GM23248 (cell line): ENCODE measurements at regions not wholly inside any gene's neighbourhood (a gene's known extent, or its start where the extent isn't known, plus 50 kb on each side); places are given as distances from the start of the nearest gene placed in this dataset.
"Not testable (repeated sequence)": the region's sequence is repeated elsewhere in the genome, so short reads cannot be mapped to it uniquely, and the experiment has no call there.

Experiments used
- DNase-seq: peaks from one replicate; pipeline ENCODE4 v3.0.0-alpha.2; 2015
- H2AFZ ChIP-seq: fragments of 200-600 bp; sonication (generic); 2 replicates; pipeline ENCODE4 v1.6.1; 2016; ENCODE audit warnings: antibody characterized with exemption
- H3F3A ChIP-seq: fragments of 200-600 bp; sonication (generic); 2 replicates; pipeline ENCODE4 v1.6.1; 2016; ENCODE audit warnings: mild to moderate bottlenecking, antibody characterized with exemption, mixed run types; ENCODE audit not compliant: insufficient read depth
- H3K27ac ChIP-seq: fragments of 200-600 bp; sonication (generic); 2 replicates; pipeline ENCODE4 v1.5.1; 2016; ENCODE audit warnings: mild to moderate bottlenecking
- H3K27me3 ChIP-seq: fragments of 200-600 bp; sonication (generic); replicated peaks from 2 replicates; pipeline ENCODE4 v1.6.1; 2016; ENCODE audit warnings: mild to moderate bottlenecking; ENCODE audit not compliant: insufficient read depth
- H3K36me3 ChIP-seq: fragments of 200-600 bp; sonication (generic); 2 replicates; pipeline ENCODE4 v1.6.1; 2016; ENCODE audit warnings: low read depth, mild to moderate bottlenecking
- H3K4me1 ChIP-seq: fragments of 200-600 bp; sonication (generic); 2 replicates; pipeline ENCODE4 v1.6.1; 2016; ENCODE audit warnings: mild to moderate bottlenecking; ENCODE audit not compliant: insufficient read depth
- H3K4me2 ChIP-seq: fragments of 200-600 bp; sonication (generic); one replicate; pipeline ENCODE4 v1.6.1; 2016; ENCODE audit warnings: mild to moderate bottlenecking; ENCODE audit not compliant: unreplicated experiment
- H3K4me3 ChIP-seq: fragments of 200-600 bp; sonication (generic); 2 replicates; pipeline ENCODE4 v1.5.1; 2016; ENCODE audit warnings: mild to moderate bottlenecking
- H3K79me2 ChIP-seq: fragments of 200-600 bp; sonication (generic); 2 replicates; pipeline ENCODE4 v1.6.1; 2016; ENCODE audit warnings: mild to moderate bottlenecking; ENCODE audit not compliant: insufficient read depth
- H3K9ac ChIP-seq: fragments of 200-600 bp; sonication (generic); 2 replicates; pipeline ENCODE4 v1.6.1; 2016; ENCODE audit warnings: mild to moderate bottlenecking
- H3K9me2 ChIP-seq: fragments of 200-600 bp; sonication (generic); 2 replicates; pipeline ENCODE4 v1.6.1; 2016; ENCODE audit warnings: mixed run types, mild to moderate bottlenecking, moderate library complexity; ENCODE audit not compliant: insufficient read depth
- H3K9me3 ChIP-seq: fragments of 200-600 bp; sonication (generic); one replicate; pipeline ENCODE4 v1.6.1; 2017; ENCODE audit warnings: low read depth
- H4K20me1 ChIP-seq: fragments of 200-600 bp; sonication (generic); 2 replicates; pipeline ENCODE4 v1.6.0; 2016; ENCODE audit not compliant: insufficient read depth
- EZH2 ChIP-seq: fragments of 200-600 bp; sonication (generic); IDR thresholded peaks from 2 replicates; pipeline ENCODE4 v1.6.1; 2018; ENCODE audit warnings: antibody characterized with exemption, mild to moderate bottlenecking; ENCODE audit not compliant: insufficient read depth, poor library complexity, severe bottlenecking
- EZH2phosphoT487 ChIP-seq: fragments of 200-600 bp; sonication (generic); IDR thresholded peaks from 2 replicates; pipeline ENCODE4 v1.6.1; 2018; ENCODE audit warnings: antibody characterized with exemption, moderate library complexity, mild to moderate bottlenecking, low read depth; ENCODE audit not compliant: insufficient read depth
- WGBS, 2 experiments: methylation state at CpG; one replicate each; pipeline ENCODE4 v1.1.6; 2015 to 2017; ENCODE audit warnings: low lambda C conversion rate in 2 of 2, low coverage in 1 of 2; ENCODE audit errors: missing lambda C conversion rate in 2 of 2; 5-methylcytosine and 5-hydroxymethylcytosine counted together
- in situ Hi-C: fragments of 300-500 bp; cut with MboI; formaldehyde crosslinking; loops from 2 replicates; pipeline ENCODE4 v1.15.0; 2020

DNA sequence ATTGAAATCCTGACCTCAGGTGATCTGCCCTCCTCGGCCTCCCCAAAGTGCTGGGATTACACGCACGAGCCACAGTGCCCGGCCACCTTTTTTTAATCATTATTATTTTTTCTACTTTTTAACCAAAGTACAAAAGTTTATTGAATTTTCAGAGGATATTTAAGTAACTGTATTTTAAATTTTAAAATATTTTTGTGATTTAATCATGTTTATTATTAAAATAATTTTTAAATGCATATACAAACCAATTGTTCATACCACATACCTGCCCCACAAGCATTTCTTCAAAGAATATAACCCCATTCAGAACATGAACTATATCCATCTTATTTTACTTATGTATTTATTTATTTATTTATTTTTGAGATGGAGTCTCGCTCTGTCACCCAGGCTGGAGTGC lies 163.6 kb upstream of the MAP2 start:
- Histone ChIP-seq H3K4me1 (no peaks in the 10 kb centered on the region), H3K9me2 (no peaks in the 10 kb centered on the region), H2AFZ (no peak overlapping the region), H3K79me2 (no peaks in the 10 kb centered on the region), H3K4me3 (no peak overlapping the region), H3K27me3 (no peaks in the 10 kb centered on the region), H3K36me3 (no peaks in the 10 kb centered on the region), H4K20me1 (no peaks in the 10 kb centered on the region), H3K27ac (no peak overlapping the region), H3K9me3 (no peaks in the 10 kb centered on the region), H3F3A (no peaks in the 10 kb centered on the region), H3K4me2 (no peak overlapping the region), H3K9ac (no peak overlapping the region)
- in situ Hi-C loops, result no loop called here
- no peak for DNase-seq
- WGBS, 2 experiments, result 58 to 73% methylated on average over 5 of the region's 5 CpGs
- TF ChIP-seq EZH2phosphoT487, result no peak

DNA sequence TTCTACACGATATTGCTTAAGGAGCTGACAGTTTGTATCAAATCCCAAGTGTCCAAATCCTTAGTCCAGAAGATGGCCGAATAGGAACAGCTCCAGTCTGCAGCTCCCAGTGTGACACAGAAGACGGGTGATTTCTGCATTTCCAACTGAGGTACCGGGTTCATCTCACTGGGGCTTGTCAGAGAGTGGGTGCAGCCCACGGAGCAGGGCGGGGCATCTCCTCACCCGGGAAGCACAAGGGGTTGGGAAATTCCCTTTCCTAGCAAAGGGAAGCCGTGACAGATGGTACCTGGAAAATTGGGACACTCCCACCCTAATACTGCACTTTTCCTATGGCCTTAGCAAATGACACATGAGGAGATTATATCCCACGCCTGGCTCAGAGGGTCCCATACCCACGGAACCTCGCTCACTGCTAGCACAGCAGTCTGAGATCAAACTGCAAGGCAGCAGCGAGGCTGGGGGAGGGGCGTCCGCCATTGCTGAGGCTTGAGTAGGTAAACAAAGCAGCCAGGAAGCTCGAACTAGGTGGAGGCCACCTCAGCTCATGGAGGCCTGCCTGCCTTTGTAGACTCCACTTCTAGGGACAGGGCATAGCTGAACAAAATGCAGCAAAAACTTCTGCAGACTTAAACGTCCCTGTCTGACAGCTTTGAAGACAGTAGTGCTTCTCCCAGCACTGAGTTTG lies 162.3 kb upstream of the MAP2 start:
- H3K9me2 ChIP-seq, H3K27ac ChIP-seq, H3K4me3 ChIP-seq, H3K4me2 ChIP-seq, H3K4me1 ChIP-seq, H3K27me3 ChIP-seq, in situ Hi-C loops, H3K79me2 ChIP-seq, H3K9me3 ChIP-seq, H3K9ac ChIP-seq, H3K36me3 ChIP-seq, H2AFZ ChIP-seq, H4K20me1 ChIP-seq, DNase-seq, H3F3A ChIP-seq: not testable (repeated sequence)
- 35 to 40% methylated on average over 16 of the region's 16 CpGs for WGBS, 2 experiments

DNA sequence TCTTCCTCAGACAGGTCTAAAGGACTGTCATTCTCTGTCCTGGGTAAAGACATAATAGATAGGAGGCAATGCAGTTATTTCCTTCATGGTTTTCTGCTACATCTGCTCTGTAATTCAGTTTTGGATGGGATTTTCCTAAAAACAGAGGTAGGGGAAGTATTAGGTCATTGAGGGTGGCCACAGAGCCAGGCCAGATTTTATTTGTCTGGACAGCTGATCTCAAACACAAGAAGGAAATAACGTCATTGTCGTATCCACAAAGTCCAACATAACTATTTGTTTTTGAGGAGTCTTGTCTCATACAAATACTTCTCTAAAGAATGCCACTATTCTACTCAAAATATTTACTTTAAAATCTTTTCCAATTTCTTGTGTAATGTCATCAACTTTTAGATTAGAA lies 154.8 kb upstream of the MAP2 start:
- no peak for TF ChIP-seq EZH2phosphoT487
- TF ChIP-seq EZH2, result no peak
- Histone ChIP-seq H3K27ac (no peak overlapping the region), H3K4me3 (no peak overlapping the region), H3K36me3 (no peaks in the 10 kb centered on the region), H3K4me2 (no peak overlapping the region), H2AFZ (no peak overlapping the region), H3K27me3 (no peaks in the 10 kb centered on the region), H3K4me1 (no peaks in the 10 kb centered on the region), H3K79me2 (no peaks in the 10 kb centered on the region), H3K9ac (no peak overlapping the region), H3K9me3 (no peaks in the 10 kb centered on the region), H4K20me1 (no peaks in the 10 kb centered on the region), H3K9me2 (no peaks in the 10 kb centered on the region), H3F3A (no peaks in the 10 kb centered on the region)
- DNase-seq, result no peak
- in situ Hi-C loops, result no loop called here
- whole genome bisulfite sequencing, 2 experiments, result 27 to 29% methylated on average over 2 of the region's 2 CpGs

DNA sequence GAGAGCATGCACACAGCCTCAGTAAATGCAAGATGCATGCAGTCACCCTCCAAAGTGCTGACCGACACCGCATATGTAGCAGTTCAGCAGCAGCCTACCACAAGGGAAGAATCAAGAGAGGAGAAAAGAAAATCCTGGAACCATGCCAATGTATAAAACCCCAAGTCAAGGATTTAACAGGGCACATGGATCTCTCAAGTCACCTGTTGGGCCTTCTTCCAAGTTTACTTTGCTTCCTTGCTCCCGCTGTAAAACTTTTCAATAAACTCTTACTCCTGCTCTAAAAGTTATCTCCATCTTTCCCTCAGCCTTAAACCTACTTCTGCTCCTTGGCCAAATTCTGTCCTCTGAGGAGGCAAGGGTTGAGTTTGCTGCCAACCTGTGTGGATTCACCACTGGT lies 147.8 kb upstream of the MAP2 start:
- Histone ChIP-seq H3K27ac (no peak overlapping the region), H3K9me2 (no peaks in the 10 kb centered on the region), H3K4me3 (no peak overlapping the region), H2AFZ (no peak overlapping the region), H3K36me3 (no peaks in the 10 kb centered on the region), H3K4me1 (no peaks in the 10 kb centered on the region), H3K27me3 (no peaks in the 10 kb centered on the region), H3K9me3 (no peaks in the 10 kb centered on the region), H3K4me2 (no peak overlapping the region), H3K9ac (no peak overlapping the region), H3F3A (no peaks in the 10 kb centered on the region), H4K20me1 (no peaks in the 10 kb centered on the region; the same call in 1 of the 2 replicates), H3K79me2 (no peaks in the 10 kb centered on the region)
- TF ChIP-seq EZH2 (no peak), EZH2phosphoT487 (no peak)
- 27 to 28% methylated on average over 3 of the region's 3 CpGs for WGBS, 2 experiments
- in situ Hi-C loops, result no loop called here
- no peak for DNase-seq

DNA sequence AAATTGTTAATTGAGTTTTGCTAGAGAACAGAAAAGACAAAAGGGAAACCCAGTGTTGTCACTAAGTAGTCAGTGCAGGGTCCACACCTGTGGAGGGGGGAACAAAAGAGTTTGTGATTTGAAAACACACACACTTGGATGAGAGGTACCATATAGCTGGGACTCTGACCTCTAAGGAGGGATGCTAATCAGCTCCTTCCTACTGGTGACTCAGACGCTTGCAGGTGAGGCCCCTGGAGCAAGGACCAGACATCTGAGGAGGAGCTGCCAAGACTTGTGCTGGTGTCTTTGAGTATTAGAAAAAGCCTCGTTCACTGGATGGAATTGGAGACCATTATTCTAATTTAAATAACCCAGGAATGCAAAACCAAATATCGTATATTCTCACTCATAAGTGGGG lies 146.4 kb upstream of the MAP2 start:
- no peaks in the 10 kb centered on the region for H3K9me3 ChIP-seq
- no peak for TF ChIP-seq EZH2phosphoT487
- TF ChIP-seq EZH2, result no peak
- no peak overlapping the region for H3K4me2 ChIP-seq
- H3K27me3 ChIP-seq, result no peaks in the 10 kb centered on the region
- H3F3A ChIP-seq, result no peaks in the 10 kb centered on the region
- in situ Hi-C loops, result no loop called here
- H2AFZ ChIP-seq, result no peak overlapping the region
- no peak overlapping the region for H3K4me3 ChIP-seq
- no peaks in the 10 kb centered on the region for H3K4me1 ChIP-seq
- H3K27ac ChIP-seq, result no peak overlapping the region
- WGBS, 2 experiments, result 37 to 43% methylated on average over 3 of the region's 3 CpGs
- DNase-seq, result no peak
- no peak overlapping the region for H3K9ac ChIP-seq
- no peaks in the 10 kb centered on the region for H3K36me3 ChIP-seq
- H3K79me2 ChIP-seq, result no peaks in the 10 kb centered on the region
- no peaks in the 10 kb centered on the region for H3K9me2 ChIP-seq
- H4K20me1 ChIP-seq, result no peaks in the 10 kb centered on the region; the same call in 1 of the 2 replicates
